ENCODE measurements at regions not wholly inside any gene's neighbourhood (a gene's known extent, or its start where the extent isn't known, plus 50 kb on each side); places are given as distances from the start of the nearest gene placed in this dataset.
"Not testable (repeated sequence)": the region's sequence is repeated elsewhere in the genome, so short reads cannot be mapped to it uniquely, and the experiment has no call there.

- DNase-seq: no peak
These were observed 488.9 kb upstream of the SOX11 start for GRCh38 chr2:5203134-5203755.

GRCh38 chr2:5206742-5207141, 485.4 kb upstream of the SOX11 start:
- DNase-seq: not testable (repeated sequence)

- DNase-seq: no peak
These were observed 476.1 kb upstream of the SOX11 start for GRCh38 chr2:5215989-5216607.

GRCh38 chr2:5227062-5227699, 465.0 kb upstream of the SOX11 start:
- no peak for DNase-seq

- no peak for DNase-seq
These were observed 462.6 kb upstream of the SOX11 start for GRCh38 chr2:5229574-5229973.

- no peak for DNase-seq
These were observed 461.7 kb upstream of the SOX11 start for GRCh38 chr2:5230444-5230843.

GRCh38 chr2:5230855-5231254, 461.3 kb upstream of the SOX11 start:
- DNase-seq: no peak

- DNase-seq: no peak
These were observed 460.9 kb upstream of the SOX11 start for GRCh38 chr2:5231287-5231686.

- no peak for DNase-seq
These were observed 457.6 kb upstream of the SOX11 start for GRCh38 chr2:5234563-5234962.

GRCh38 chr2:5235701-5236100, 456.5 kb upstream of the SOX11 start:
- no peak for DNase-seq

- no peak for DNase-seq
These were observed 455.9 kb upstream of the SOX11 start for GRCh38 chr2:5236249-5236648.

GRCh38 chr2:5242751-5243150, 449.4 kb upstream of the SOX11 start:
- DNase-seq: no peak

GRCh38 chr2:5250482-5250881, 441.7 kb upstream of the SOX11 start:
- DNase-seq: no peak

- no peak for DNase-seq
These were observed 438.9 kb upstream of the SOX11 start for GRCh38 chr2:5253263-5253662.

GRCh38 chr2:5254791-5255332, 437.3 kb upstream of the SOX11 start:
- DNase-seq: no peak

GRCh38 chr2:5263291-5263690, 428.9 kb upstream of the SOX11 start:
- no peak for DNase-seq

- DNase-seq: no peak
These were observed 427.8 kb upstream of the SOX11 start for GRCh38 chr2:5264361-5264760.

GRCh38 chr2:5285061-5285460, 407.1 kb upstream of the SOX11 start:
- DNase-seq: no peak

- no peak for DNase-seq
These were observed 406.1 kb upstream of the SOX11 start for GRCh38 chr2:5285872-5286769.

GRCh38 chr2:5287558-5288334, 404.4 kb upstream of the SOX11 start:
- DNase-seq: no peak

GRCh38 chr2:5290900-5291546, 401.2 kb upstream of the SOX11 start:
- no peak for DNase-seq

GRCh38 chr2:5304640-5305039, 387.5 kb upstream of the SOX11 start:
- DNase-seq: no peak

All from NCI-H2029 (cell line).